Caco-2 (cell line): ENCODE measurements at regions not wholly inside any gene's neighbourhood (a gene's known extent, or its start where the extent isn't known, plus 50 kb on each side); places are given as distances from the start of the nearest gene placed in this dataset.

Source experiments
- BruUV-seq: library from RNA; stranded (reverse); fragments of 400-500 nt; replicated peaks from 2 replicates; lab custom pipeline; 2021; lab: Mats Ljungman, UMichigan
- CTCF ChIA-PET: fragments of 300-600 bp; sonication (Branson Sonifier 250); formaldehyde crosslinking; loops from one replicate; lab custom pipeline; 2022; ENCODE audit warnings: antibody characterized with exemption; lab: Charles Lee
- POLR2A ChIA-PET: fragments of 300-600 bp; sonication (Branson Sonifier 250); formaldehyde crosslinking; loops from one replicate; lab custom pipeline; 2022; ENCODE audit warnings: antibody characterized with exemption; lab: Charles Lee
- DNase-seq, 2 experiments: peaks; one replicate each; pipeline versions ENCODE4 v3.0.0 to v3.0.0-alpha.2; 2020 to 2022
- H3K27me3 ChIP-seq: replicated peaks from 2 replicates; pipeline ENCODE4 v1.6.0; 2011; ENCODE audit warnings: low read length; ENCODE audit not compliant: control insufficient read depth, insufficient read depth
- H3K36me3 ChIP-seq: 2 replicates; pipeline ENCODE4 v1.5.1; 2011; ENCODE audit warnings: low read length; ENCODE audit not compliant: control insufficient read depth, insufficient read depth
- H3K4me1 ChIP-seq: fragments of 250-450 bp; sonication (Bioruptor Pico); 2 replicates; pipeline ENCODE4 v1.5.1; 2020; ENCODE audit warnings: mild to moderate bottlenecking
- H3K4me3 ChIP-seq: 2 replicates; pipeline ENCODE4 v1.5.1; 2011; ENCODE audit warnings: low read depth, mild to moderate bottlenecking, control low read depth, low read length
- H3K9me3 ChIP-seq: fragments of 250-450 bp; sonication (Bioruptor Pico); 2 replicates; pipeline ENCODE4 v1.5.1; 2020; ENCODE audit warnings: mild to moderate bottlenecking, moderate library complexity
- H3K27ac Mint-ChIP-seq: one replicate; pipeline ENCODE4 v1.8.0; 2022; ENCODE audit warnings: mixed read lengths; ENCODE audit not compliant: unreplicated experiment
- H3K27me3 Mint-ChIP-seq: one replicate; pipeline ENCODE4 v1.8.0; 2022; ENCODE audit warnings: mixed read lengths; ENCODE audit not compliant: insufficient read depth, unreplicated experiment
- H3K36me3 Mint-ChIP-seq: one replicate; pipeline ENCODE4 v1.8.0; 2022; ENCODE audit warnings: mild to moderate bottlenecking, mixed read lengths; ENCODE audit not compliant: insufficient read depth, unreplicated experiment
- H3K4me1 Mint-ChIP-seq: one replicate; pipeline ENCODE4 v1.8.0; 2022; ENCODE audit warnings: low read depth, mixed read lengths; ENCODE audit not compliant: unreplicated experiment
- H3K4me3 Mint-ChIP-seq: one replicate; pipeline ENCODE4 v1.8.0; 2022; ENCODE audit warnings: mild to moderate bottlenecking, moderate library complexity, mixed read lengths; ENCODE audit not compliant: unreplicated experiment
- H3K9me3 Mint-ChIP-seq: one replicate; pipeline ENCODE4 v1.8.0; 2022; ENCODE audit warnings: mixed read lengths; ENCODE audit not compliant: unreplicated experiment
- CTCF ChIP-seq, 2 experiments: fragments of 200-600 bp in 1 of 2; IDR thresholded peaks; 1 replicate in 1 of 2; 2 replicates in 1 of 2; pipeline versions ENCODE4 v1.5.1 to v1.8.0; 2011 to 2022; ENCODE audit warnings: antibody characterized with exemption in 1 of 2, control low read depth in 1 of 2, inconsistent platforms in 1 of 2, low read depth in 1 of 2, low read length in 1 of 2, mild to moderate bottlenecking in 1 of 2, moderate library complexity in 1 of 2; ENCODE audit not compliant: insufficient read depth in 1 of 2, severe bottlenecking in 1 of 2, unreplicated experiment in 1 of 2
- intact Hi-C: fragments of 100-400 bp; cut with micrococcal nuclease; formaldehyde crosslinking; loops from one replicate; pipeline ENCODE4 v1.10.0; 2022; ENCODE audit not compliant: unreplicated experiment

DNA sequence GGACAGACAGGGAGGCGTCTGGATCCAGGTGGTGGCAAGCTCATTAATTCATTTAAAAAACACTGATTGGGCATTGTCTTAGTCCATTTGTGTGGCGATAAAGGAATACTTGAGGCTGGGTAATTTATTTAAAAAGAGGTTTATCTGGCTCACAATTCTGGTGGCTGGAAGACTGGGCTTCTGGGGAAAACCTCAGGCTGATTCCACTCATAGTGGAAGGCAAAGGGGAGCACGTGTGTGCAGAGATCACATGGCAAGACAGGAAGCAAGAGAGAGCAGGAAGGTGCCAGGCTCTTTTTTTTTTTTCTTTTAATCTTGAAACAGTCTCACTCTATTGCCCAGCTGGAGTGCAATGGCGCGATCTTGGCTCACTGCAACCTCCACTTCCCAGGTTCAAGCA lies 100.2 kb upstream of the METTL14 start:
- Mint-ChIP-seq H3K4me3 (no peak overlapping the region), H3K27me3 (peaks cover 3% of the 10 kb centered on the region), H3K4me1 (no peaks in the 10 kb centered on the region), H3K9me3 (no peaks in the 10 kb centered on the region), H3K27ac (no peak overlapping the region), H3K36me3 (no peaks in the 10 kb centered on the region)
- H3K9me3 ChIP-seq, result no peaks in the 10 kb centered on the region
- ChIA-PET POLR2A (no interaction called here), CTCF (no interaction called here)
- intact Hi-C loops, result no loop called here
- BruUV-seq, result no TSS peak
- no peaks in the 10 kb centered on the region; the same call in 1 of the 2 replicates for H3K4me1 ChIP-seq
- no peak overlapping the region for H3K4me3 ChIP-seq
- H3K27me3 ChIP-seq, result no peaks in the 10 kb centered on the region
- TF ChIP-seq CTCF (IDR thresholded peaks at IDR 0.05; ENCODE audit: insufficient read depth in 1 of 2, low read depth in 1 of 2, low read length in 1 of 2, severe bottlenecking in 1 of 2, unreplicated experiment in 1 of 2), result no peak
- no peak for DNase-seq
- H3K36me3 ChIP-seq, result no peaks in the 10 kb centered on the region

DNA sequence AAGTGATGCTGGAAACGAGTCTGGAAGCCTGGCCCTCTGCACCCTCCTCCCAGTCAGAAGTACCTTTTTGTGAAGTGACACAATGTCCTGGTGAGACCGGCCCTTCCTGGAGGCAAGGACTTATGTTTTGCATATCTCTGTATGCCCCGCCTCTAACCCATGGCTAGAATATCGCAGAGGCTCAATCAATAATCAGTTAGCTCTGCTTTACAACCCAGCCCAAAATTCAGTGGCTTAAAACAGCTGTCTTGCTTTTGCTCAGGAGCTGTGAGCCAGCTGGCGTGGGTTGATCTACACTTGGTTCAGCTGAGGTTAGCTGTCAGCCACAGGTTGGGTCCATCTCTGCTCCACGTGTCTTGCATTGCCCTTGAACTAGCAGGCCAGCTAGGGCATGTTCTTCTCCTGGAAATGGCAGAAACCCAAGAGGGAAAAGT lies 98.8 kb upstream of the METTL14 start:
- POLR2A ChIA-PET, result no interaction called here
- no peaks in the 10 kb centered on the region for H3K9me3 ChIP-seq
- DNase-seq, result no peak
- intact Hi-C loops, result no loop called here
- peaks cover 5% of the 10 kb centered on the region for H3K4me1 ChIP-seq
- CTCF ChIA-PET, result no interaction called here
- H3K4me1 Mint-ChIP-seq, result peaks cover 7% of the 10 kb centered on the region
- no peak overlapping the region for H3K27ac Mint-ChIP-seq
- no peak overlapping the region for H3K4me3 ChIP-seq
- H3K36me3 Mint-ChIP-seq, result peaks cover 2% of the 10 kb centered on the region
- peaks cover 8% of the 10 kb centered on the region for H3K9me3 Mint-ChIP-seq
- no peak overlapping the region for H3K4me3 Mint-ChIP-seq
- no peaks in the 10 kb centered on the region for H3K27me3 ChIP-seq
- peaks cover 3% of the 10 kb centered on the region for H3K27me3 Mint-ChIP-seq
- H3K36me3 ChIP-seq, result no peaks in the 10 kb centered on the region
- no TSS peak for BruUV-seq
- TF ChIP-seq CTCF (IDR thresholded peaks at IDR 0.05; ENCODE audit: insufficient read depth in 1 of 2, low read depth in 1 of 2, low read length in 1 of 2, severe bottlenecking in 1 of 2, unreplicated experiment in 1 of 2), result no peak

- Mint-ChIP-seq H3K27ac (no peak overlapping the region), H3K4me1 (peaks cover 11% of the 10 kb centered on the region), H3K9me3 (peaks cover 10% of the 10 kb centered on the region), H3K4me3 (no peak overlapping the region), H3K27me3 (peaks cover 3% of the 10 kb centered on the region), H3K36me3 (peaks cover 6% of the 10 kb centered on the region)
- POLR2A ChIA-PET, result no interaction called here
- intact Hi-C loops, result no loop called here
- Histone ChIP-seq H3K4me3 (no peak overlapping the region), H3K4me1 (peaks cover 5% of the 10 kb centered on the region), H3K9me3 (no peaks in the 10 kb centered on the region), H3K27me3 (no peaks in the 10 kb centered on the region), H3K36me3 (no peaks in the 10 kb centered on the region)
- no TSS peak for BruUV-seq
- CTCF ChIA-PET, result no interaction called here
- DNase-seq, result no peak
- no peak for TF ChIP-seq CTCF (IDR thresholded peaks at IDR 0.05; ENCODE audit: insufficient read depth in 1 of 2, low read depth in 1 of 2, low read length in 1 of 2, severe bottlenecking in 1 of 2, unreplicated experiment in 1 of 2)
Observed at GRCh38 chr4:118587116-118587831, 97.9 kb upstream of the METTL14 start.
